Liver (tissue), 3 donors: ENCODE measurements at regions not wholly inside any gene's neighbourhood (a gene's known extent, or its start where the extent isn't known, plus 50 kb on each side); places are given as distances from the start of the nearest gene placed in this dataset.

ENCODE experiments used
- GABPA ChIP-seq, 2 donors: IDR thresholded peaks in 1 of 2; conservative IDR thresholded peaks in 1 of 2; 2 replicates each; pipeline ENCODE4 v1.6.1; 2016; ENCODE audit warnings: antibody characterized with exemption in 2 of 2, mild to moderate bottlenecking in 1 of 2, moderate library complexity in 1 of 2
- RAD21 ChIP-seq, 2 donors: IDR thresholded peaks; 2 replicates each; pipeline ENCODE4 v1.6.1; 2016; ENCODE audit warnings: antibody characterized with exemption in 2 of 2, mild to moderate bottlenecking in 2 of 2
- TAF1 ChIP-seq: conservative IDR thresholded peaks from 2 replicates; pipeline ENCODE4 v1.6.1; 2016; ENCODE audit warnings: antibody characterized with exemption, mild to moderate bottlenecking
- YY1 ChIP-seq: IDR thresholded peaks from 2 replicates; pipeline ENCODE4 v1.6.1; 2016; ENCODE audit warnings: antibody characterized with exemption, mild to moderate bottlenecking
- TF ChIP-seq, protein P1 (sequence below): IDR thresholded peaks from 2 replicates; pipeline ENCODE4 v1.6.1; 2016; ENCODE audit warnings: antibody characterized with exemption, mild to moderate bottlenecking
- TF ChIP-seq, protein P2 (sequence below): fragments of 150-350 bp; IDR thresholded peaks from 2 replicates; pipeline ENCODE4 v1.5.1; 2017; ENCODE audit warnings: improper control_type of control experiment, low read depth, low read length; ENCODE audit not compliant: missing input control
- TF ChIP-seq, protein P3 (sequence below): IDR thresholded peaks from 2 replicates; pipeline ENCODE4 v1.6.1; 2016; ENCODE audit warnings: antibody characterized with exemption
- TF ChIP-seq, protein P4 (sequence below): IDR thresholded peaks from 2 replicates; pipeline ENCODE4 v1.6.1; 2016; ENCODE audit warnings: antibody characterized with exemption
- donor health status: healthy.
- donor health status: healthy.

DNA sequence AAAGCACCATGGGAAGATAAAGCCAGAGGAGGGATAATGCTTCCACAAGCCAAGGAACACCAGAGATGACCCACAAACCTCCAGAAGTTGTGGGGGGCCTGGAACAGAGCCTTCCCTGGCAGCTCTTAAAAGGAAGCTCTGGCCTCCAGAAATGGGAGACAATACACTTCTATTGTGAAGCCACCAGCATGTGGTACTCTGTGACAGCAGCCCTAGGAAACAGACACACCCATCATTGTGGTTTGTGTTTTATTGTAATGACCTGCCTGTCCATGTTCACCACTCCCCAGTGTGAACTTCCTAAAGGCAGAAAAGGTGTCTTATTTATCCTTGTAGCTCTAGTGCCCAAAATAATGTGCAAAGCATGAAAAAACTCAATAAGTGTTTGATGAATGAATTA, 264.1 kb upstream of the GATB start:
- TF ChIP-seq, protein P1, sequence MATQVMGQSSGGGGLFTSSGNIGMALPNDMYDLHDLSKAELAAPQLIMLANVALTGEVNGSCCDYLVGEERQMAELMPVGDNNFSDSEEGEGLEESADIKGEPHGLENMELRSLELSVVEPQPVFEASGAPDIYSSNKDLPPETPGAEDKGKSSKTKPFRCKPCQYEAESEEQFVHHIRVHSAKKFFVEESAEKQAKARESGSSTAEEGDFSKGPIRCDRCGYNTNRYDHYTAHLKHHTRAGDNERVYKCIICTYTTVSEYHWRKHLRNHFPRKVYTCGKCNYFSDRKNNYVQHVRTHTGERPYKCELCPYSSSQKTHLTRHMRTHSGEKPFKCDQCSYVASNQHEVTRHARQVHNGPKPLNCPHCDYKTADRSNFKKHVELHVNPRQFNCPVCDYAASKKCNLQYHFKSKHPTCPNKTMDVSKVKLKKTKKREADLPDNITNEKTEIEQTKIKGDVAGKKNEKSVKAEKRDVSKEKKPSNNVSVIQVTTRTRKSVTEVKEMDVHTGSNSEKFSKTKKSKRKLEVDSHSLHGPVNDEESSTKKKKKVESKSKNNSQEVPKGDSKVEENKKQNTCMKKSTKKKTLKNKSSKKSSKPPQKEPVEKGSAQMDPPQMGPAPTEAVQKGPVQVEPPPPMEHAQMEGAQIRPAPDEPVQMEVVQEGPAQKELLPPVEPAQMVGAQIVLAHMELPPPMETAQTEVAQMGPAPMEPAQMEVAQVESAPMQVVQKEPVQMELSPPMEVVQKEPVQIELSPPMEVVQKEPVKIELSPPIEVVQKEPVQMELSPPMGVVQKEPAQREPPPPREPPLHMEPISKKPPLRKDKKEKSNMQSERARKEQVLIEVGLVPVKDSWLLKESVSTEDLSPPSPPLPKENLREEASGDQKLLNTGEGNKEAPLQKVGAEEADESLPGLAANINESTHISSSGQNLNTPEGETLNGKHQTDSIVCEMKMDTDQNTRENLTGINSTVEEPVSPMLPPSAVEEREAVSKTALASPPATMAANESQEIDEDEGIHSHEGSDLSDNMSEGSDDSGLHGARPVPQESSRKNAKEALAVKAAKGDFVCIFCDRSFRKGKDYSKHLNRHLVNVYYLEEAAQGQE: no peak
- TF ChIP-seq, protein P2, sequence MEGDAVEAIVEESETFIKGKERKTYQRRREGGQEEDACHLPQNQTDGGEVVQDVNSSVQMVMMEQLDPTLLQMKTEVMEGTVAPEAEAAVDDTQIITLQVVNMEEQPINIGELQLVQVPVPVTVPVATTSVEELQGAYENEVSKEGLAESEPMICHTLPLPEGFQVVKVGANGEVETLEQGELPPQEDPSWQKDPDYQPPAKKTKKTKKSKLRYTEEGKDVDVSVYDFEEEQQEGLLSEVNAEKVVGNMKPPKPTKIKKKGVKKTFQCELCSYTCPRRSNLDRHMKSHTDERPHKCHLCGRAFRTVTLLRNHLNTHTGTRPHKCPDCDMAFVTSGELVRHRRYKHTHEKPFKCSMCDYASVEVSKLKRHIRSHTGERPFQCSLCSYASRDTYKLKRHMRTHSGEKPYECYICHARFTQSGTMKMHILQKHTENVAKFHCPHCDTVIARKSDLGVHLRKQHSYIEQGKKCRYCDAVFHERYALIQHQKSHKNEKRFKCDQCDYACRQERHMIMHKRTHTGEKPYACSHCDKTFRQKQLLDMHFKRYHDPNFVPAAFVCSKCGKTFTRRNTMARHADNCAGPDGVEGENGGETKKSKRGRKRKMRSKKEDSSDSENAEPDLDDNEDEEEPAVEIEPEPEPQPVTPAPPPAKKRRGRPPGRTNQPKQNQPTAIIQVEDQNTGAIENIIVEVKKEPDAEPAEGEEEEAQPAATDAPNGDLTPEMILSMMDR: no peak
- no peak for TF ChIP-seq GABPA (IDR thresholded peaks at IDR 0.05 in 1 of 2, conservative IDR thresholded peaks at IDR 0.05 in 1 of 2)
- TF ChIP-seq, protein P3, sequence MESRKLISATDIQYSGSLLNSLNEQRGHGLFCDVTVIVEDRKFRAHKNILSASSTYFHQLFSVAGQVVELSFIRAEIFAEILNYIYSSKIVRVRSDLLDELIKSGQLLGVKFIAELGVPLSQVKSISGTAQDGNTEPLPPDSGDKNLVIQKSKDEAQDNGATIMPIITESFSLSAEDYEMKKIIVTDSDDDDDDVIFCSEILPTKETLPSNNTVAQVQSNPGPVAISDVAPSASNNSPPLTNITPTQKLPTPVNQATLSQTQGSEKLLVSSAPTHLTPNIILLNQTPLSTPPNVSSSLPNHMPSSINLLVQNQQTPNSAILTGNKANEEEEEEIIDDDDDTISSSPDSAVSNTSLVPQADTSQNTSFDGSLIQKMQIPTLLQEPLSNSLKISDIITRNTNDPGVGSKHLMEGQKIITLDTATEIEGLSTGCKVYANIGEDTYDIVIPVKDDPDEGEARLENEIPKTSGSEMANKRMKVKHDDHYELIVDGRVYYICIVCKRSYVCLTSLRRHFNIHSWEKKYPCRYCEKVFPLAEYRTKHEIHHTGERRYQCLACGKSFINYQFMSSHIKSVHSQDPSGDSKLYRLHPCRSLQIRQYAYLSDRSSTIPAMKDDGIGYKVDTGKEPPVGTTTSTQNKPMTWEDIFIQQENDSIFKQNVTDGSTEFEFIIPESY: no peak
- no peak for TF ChIP-seq YY1
- TF ChIP-seq, protein P4, sequence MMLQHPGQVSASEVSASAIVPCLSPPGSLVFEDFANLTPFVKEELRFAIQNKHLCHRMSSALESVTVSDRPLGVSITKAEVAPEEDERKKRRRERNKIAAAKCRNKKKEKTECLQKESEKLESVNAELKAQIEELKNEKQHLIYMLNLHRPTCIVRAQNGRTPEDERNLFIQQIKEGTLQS: no peak
- TF ChIP-seq TAF1: no peak
- no peak for TF ChIP-seq RAD21 (IDR thresholded peaks at IDR 0.05)
